ENCODE measurements at regions not wholly inside any gene's neighbourhood (a gene's known extent, or its start where the extent isn't known, plus 50 kb on each side); places are given as distances from the start of the nearest gene placed in this dataset.

DNA sequence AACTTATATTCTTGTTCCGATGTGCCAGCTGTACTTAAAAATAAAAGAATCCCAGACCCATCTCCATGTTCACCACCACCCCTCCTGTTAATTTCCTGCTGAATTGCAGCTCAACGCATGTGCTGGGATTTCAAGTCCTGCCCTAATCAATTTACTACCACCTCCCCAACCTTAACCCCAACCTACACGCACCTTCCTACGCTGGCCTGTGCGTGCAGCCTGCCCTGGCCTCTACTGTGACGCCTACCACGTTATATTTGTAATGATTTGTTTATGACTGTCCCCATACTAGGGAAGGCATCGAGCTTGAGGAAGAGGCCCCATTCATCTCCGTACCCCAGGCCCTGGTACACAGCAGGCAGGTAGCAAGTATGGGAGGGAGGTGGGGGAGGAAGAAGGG lies 251.1 kb downstream of the MRTFB start:
- WGBS (ENCODE audit: insufficient coverage, insufficient replicate concordance, low lambda C conversion rate, missing lambda C conversion rate): 64% methylated on average over 9 of the region's 9 CpGs
- POLR2A ChIA-PET: interaction anchor here (0.7 kb wide), 1 partner anchor 12 kb away, joined by 3 read pairs; no protein-coding TSS in a partner anchor
- H3K4me2 ChIP-seq (ENCODE audit: control insufficient read depth, insufficient read depth): no peak overlapping the region
- SMC1A ChIA-PET (ENCODE audit: uncharacterized antibody, unreplicated experiment): interaction anchor here (1.1 kb wide), 1 partner anchor 165 kb away, joined by 3 read pairs; no protein-coding TSS in a partner anchor
- peaks cover 69% of the 10 kb centered on the region for H3K79me2 ChIP-seq (ENCODE audit: control insufficient read depth, insufficient read depth, low read length)
- no peak overlapping the region for H3K27ac ChIP-seq (ENCODE audit: control insufficient read depth, insufficient read depth)
- no peak overlapping the region for H3K9ac ChIP-seq (ENCODE audit: control insufficient read depth, insufficient read depth, low read length)
- CTCF ChIA-PET: interaction anchor here (0.6 kb wide), 1 partner anchor 189 kb away, joined by 3 read pairs; no protein-coding TSS in a partner anchor
- H4K20me1 ChIP-seq (ENCODE audit: control insufficient read depth, insufficient read depth): peaks cover 5% of the 10 kb centered on the region; the same call in 1 of the 2 replicates
- peaks cover 18 to 40% of the 10 kb centered on the region in 2 experiments for H3K36me3 ChIP-seq (ENCODE audit: control insufficient read depth in 2 of 2, insufficient read depth in 2 of 2, low read length in 1 of 2)
- intact Hi-C loops (cut with micrococcal nuclease; ENCODE audit: unreplicated experiment) (no loop called here), in situ Hi-C loops (cut with MboI) (no loop called here)
- DNase-seq (ENCODE audit: low read depth, low spot score) (no peak), FAIRE-seq (no peak), ATAC-seq (no peak)
- RAD21 ChIA-PET (ENCODE audit: unreplicated experiment): no interaction called here
- no peaks in the 10 kb centered on the region for H3K27me3 ChIP-seq (replicated peaks in 1 of 2; ENCODE audit: control insufficient read depth in 2 of 2, insufficient read depth in 2 of 2, low read length in 1 of 2)
- H2AFZ ChIP-seq (ENCODE audit: control insufficient read depth, low read depth, low read length): no peak overlapping the region
- BruUV-seq (replicated peaks): no TSS peak
- TF ChIP-seq, protein P1, sequence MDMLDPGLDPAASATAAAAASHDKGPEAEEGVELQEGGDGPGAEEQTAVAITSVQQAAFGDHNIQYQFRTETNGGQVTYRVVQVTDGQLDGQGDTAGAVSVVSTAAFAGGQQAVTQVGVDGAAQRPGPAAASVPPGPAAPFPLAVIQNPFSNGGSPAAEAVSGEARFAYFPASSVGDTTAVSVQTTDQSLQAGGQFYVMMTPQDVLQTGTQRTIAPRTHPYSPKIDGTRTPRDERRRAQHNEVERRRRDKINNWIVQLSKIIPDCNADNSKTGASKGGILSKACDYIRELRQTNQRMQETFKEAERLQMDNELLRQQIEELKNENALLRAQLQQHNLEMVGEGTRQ (IDR thresholded peaks at IDR 0.05; ENCODE audit: borderline replicate concordance, low read depth, low read length): no peak
- TF ChIP-seq HSF1 (IDR thresholded peaks at IDR 0.05; ENCODE audit: low read depth, low read length) (no peak), PAX5 (IDR thresholded peaks at IDR 0.05; ENCODE audit: borderline replicate concordance, low read depth, low read length) (no peak), FOXK2 (IDR thresholded peaks at IDR 0.05) (no peak)
- no peaks in the 10 kb centered on the region for H3K4me1 ChIP-seq (ENCODE audit: control insufficient read depth, insufficient read depth, low read length)
- no peaks in the 10 kb centered on the region; the same call in 2 of the 3 replicates for H3K9me3 ChIP-seq (replicated peaks; ENCODE audit: control insufficient read depth, insufficient read depth, low read length)
- no peak overlapping the region for H3K4me3 ChIP-seq

GRCh38 chr16:14321542-14321941 lies 250.4 kb downstream of the MRTFB start:
- peaks cover 18 to 35% of the 10 kb centered on the region in 2 experiments for H3K36me3 ChIP-seq (ENCODE audit: control insufficient read depth in 2 of 2, insufficient read depth in 2 of 2, low read length in 1 of 2)
- ChIA-PET SMC1A (ENCODE audit: uncharacterized antibody, unreplicated experiment) (interaction anchor here (1.1 to 1.2 kb wide), 2 partner anchors 10 to 165 kb away, joined by 3 to 4 read pairs; no protein-coding TSS in a partner anchor), RAD21 (ENCODE audit: unreplicated experiment) (no interaction called here), CTCF (interaction anchor here (0.6 kb wide), 1 partner anchor 190 kb away, joined by 3 read pairs; no protein-coding TSS in a partner anchor), POLR2A (interaction anchor here (0.7 kb wide), 1 partner anchor 12 kb away, joined by 3 read pairs; no protein-coding TSS in a partner anchor)
- H3K4me1 ChIP-seq (ENCODE audit: control insufficient read depth, insufficient read depth, low read length): no peaks in the 10 kb centered on the region
- H3K4me2 ChIP-seq (ENCODE audit: control insufficient read depth, insufficient read depth): no peak overlapping the region
- no peak overlapping the region for H3K27ac ChIP-seq (ENCODE audit: control insufficient read depth, insufficient read depth)
- ATAC-seq: peak; percentile 13
- H3K9ac ChIP-seq (ENCODE audit: control insufficient read depth, insufficient read depth, low read length): no peak overlapping the region
- H4K20me1 ChIP-seq (ENCODE audit: control insufficient read depth, insufficient read depth): peaks cover 5% of the 10 kb centered on the region; the same call in 1 of the 2 replicates
- H3K27me3 ChIP-seq (replicated peaks in 1 of 2; ENCODE audit: control insufficient read depth in 2 of 2, insufficient read depth in 2 of 2, low read length in 1 of 2): no peaks in the 10 kb centered on the region
- no peak for TF ChIP-seq TAF1 (IDR thresholded peaks at IDR 0.05; ENCODE audit: borderline replicate concordance, low read depth, low read length)
- TF ChIP-seq CHD4 (IDR thresholded peaks at IDR 0.05): no peak
- peak; percentile 78 for TF ChIP-seq YY1 (IDR thresholded peaks at IDR 0.05; ENCODE audit: low read depth, low read length)
- no peak for TF ChIP-seq ATF7 (IDR thresholded peaks at IDR 0.05; ENCODE audit: low read depth)
- TF ChIP-seq, protein P2, sequence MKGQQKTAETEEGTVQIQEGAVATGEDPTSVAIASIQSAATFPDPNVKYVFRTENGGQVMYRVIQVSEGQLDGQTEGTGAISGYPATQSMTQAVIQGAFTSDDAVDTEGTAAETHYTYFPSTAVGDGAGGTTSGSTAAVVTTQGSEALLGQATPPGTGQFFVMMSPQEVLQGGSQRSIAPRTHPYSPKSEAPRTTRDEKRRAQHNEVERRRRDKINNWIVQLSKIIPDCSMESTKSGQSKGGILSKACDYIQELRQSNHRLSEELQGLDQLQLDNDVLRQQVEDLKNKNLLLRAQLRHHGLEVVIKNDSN (IDR thresholded peaks at IDR 0.05; ENCODE audit: borderline replicate concordance, extremely low read length, insufficient read depth, low read depth, low read length): peak; percentile 64
- no peak overlapping the region for H2AFZ ChIP-seq (ENCODE audit: control insufficient read depth, low read depth, low read length)
- H3K9me3 ChIP-seq (replicated peaks; ENCODE audit: control insufficient read depth, insufficient read depth, low read length): no peaks in the 10 kb centered on the region; the same call in 2 of the 3 replicates
- no peak for FAIRE-seq
- intact Hi-C loops (cut with micrococcal nuclease; ENCODE audit: unreplicated experiment) (no loop called here), in situ Hi-C loops (cut with MboI) (no loop called here)
- H3K4me3 ChIP-seq: no peak overlapping the region
- 94% methylated on average over 6 of the region's 6 CpGs for WGBS (ENCODE audit: insufficient coverage, insufficient replicate concordance, low lambda C conversion rate, missing lambda C conversion rate)
- no TSS peak for BruUV-seq (replicated peaks)
- DNase-seq (ENCODE audit: low read depth, low spot score): no peak
- H3K79me2 ChIP-seq (ENCODE audit: control insufficient read depth, insufficient read depth, low read length): peaks cover 72% of the 10 kb centered on the region
